HG03103 (cell line): ENCODE measurements at regions not wholly inside any gene's neighbourhood (a gene's known extent, or its start where the extent isn't known, plus 50 kb on each side); places are given as distances from the start of the nearest gene placed in this dataset.
A peak's percentile ranks its signal among the peaks of the same experiment; 100 is the strongest.
"Not testable (repeated sequence)": the region's sequence is repeated elsewhere in the genome, so short reads cannot be mapped to it uniquely, and the experiment has no call there.

Experiments used
- ATAC-seq: cut with Tn5 transposase; IDR thresholded peaks from one replicate; pipeline ENCODE4 v1.9.1; 2021; ENCODE audit warnings: low read depth; ENCODE audit not compliant: unreplicated experiment

DNA sequence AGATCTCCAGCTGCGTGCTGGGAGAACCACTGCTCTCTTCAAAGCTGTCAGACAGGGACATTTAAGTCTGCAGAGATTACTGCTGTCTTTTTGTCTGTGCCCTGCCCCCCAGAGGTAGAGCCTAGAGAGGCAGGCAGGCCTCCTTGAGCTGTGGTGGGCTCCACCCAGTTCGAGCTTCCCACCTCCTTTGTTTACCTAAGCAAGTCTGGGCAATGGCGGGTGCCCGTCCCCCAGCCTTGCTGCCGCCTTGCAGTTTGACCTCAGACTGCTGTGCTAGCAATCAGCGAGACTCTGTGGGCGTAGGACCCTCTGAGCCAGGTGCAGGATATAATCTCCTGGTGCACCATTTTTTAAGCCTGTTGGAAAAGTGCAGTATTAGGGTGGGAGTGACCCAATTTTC, 128.6 kb downstream of the ACTR3 start:
- ATAC-seq: not testable (repeated sequence)

DNA sequence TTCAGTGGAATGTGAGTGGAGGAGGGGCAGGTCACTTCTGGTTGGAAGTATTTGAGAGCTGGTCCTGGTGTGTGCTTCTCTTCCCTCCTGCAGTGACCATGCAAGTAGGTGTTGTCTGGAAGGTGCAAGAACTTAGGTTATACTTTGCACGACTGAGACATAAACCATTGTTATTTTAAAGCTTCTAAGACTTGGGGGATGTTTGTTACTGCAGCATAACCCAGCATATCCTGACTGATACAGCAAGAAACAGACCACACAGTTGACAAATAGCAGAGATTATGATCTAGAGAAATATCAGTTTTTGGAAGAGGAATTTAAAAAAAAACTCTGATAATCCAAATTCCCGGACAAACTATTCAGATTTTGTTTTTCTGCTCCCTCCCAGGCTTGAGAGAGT, 130.8 kb downstream of the ACTR3 start:
- no peak for ATAC-seq

DNA sequence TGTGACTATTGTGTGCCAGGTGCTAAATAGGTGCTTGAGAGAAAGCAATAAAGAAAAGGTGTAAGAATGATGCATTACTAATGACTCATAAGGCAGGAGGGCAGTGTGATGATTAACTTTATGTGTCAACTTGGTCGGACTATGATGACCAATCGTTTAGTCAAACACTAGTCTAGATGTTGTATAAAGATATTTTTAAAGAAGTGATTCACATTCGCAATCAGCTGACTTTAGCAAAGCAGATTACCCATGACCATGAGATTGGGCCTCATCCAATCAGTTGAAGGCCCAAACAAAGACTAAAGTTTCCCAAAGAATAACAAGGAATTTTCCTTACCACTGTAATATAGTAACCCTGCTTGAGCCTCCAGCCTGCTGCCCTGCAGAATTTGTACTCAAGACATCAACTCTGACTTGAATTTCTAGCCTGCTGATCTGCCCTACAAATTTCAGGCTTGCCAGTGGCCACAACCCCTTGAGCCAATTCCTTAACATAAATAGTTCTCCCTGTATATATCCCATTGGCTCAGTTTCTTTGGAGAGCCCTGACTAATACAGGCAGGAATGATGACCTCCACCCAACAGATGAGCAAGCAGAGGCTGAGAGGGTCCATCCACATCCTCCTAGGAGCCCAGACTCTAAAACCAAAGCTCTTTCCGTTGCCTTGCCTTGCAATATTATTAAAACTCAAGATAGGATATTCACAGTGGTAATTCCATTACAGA, 132.6 kb downstream of the ACTR3 start:
- no peak for ATAC-seq

DNA sequence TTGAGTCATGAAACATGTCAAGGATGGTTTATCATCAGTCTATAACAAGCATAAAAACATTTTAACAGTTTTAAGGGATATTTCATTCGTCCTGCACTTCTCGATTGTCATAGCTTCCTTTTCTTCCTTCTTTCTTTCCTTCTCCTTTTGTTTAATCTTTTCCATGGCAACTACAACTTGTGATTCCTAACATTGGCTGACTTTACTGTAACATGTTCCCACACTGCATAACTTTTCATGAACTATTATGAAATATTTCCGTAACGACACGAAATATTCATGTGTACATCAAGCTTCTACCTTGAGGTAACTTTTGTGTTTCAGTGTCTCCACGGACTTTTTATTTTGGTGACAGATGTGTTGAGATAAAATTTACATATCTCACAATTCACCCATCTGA, 134.4 kb downstream of the ACTR3 start:
- no peak for ATAC-seq

DNA sequence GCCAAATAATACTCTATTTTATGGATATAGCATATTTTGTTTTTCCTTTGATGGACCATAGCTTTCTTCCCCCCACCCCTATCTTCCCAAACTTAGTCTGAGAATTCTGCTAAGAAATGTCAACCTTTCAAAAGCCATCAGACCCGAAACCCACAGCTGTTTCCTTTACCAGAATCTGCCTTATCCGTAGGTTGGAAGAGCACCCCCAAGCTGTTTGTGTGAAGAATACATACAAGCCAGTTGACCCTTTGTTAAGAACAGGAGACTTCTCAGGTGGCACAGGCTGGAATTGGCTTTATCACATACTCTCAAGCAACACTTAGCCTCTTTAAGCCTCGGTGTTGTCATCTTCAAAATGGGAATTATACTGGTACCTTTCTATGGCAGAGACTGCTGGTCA, 135.1 kb downstream of the ACTR3 start:
- ATAC-seq: no peak

DNA sequence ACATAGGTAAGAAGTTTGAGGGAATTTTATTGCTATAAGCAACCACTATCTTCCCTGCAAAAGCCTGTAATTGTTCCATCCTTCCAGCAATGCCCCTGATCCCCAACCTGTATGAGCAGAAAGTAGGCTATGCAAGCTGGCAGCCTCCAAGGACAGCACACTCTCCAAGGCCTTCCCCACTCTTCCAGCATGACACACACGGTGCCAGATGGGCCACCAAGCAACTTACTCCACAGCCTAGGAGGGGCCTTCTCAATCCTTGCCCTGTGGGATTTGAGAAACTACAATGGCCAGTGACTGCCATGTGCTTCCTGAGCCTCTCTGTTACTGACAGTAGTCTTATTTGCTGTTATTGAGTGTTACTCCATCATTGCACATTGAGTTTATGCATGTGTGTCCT, 137.5 kb downstream of the ACTR3 start:
- no peak for ATAC-seq

DNA sequence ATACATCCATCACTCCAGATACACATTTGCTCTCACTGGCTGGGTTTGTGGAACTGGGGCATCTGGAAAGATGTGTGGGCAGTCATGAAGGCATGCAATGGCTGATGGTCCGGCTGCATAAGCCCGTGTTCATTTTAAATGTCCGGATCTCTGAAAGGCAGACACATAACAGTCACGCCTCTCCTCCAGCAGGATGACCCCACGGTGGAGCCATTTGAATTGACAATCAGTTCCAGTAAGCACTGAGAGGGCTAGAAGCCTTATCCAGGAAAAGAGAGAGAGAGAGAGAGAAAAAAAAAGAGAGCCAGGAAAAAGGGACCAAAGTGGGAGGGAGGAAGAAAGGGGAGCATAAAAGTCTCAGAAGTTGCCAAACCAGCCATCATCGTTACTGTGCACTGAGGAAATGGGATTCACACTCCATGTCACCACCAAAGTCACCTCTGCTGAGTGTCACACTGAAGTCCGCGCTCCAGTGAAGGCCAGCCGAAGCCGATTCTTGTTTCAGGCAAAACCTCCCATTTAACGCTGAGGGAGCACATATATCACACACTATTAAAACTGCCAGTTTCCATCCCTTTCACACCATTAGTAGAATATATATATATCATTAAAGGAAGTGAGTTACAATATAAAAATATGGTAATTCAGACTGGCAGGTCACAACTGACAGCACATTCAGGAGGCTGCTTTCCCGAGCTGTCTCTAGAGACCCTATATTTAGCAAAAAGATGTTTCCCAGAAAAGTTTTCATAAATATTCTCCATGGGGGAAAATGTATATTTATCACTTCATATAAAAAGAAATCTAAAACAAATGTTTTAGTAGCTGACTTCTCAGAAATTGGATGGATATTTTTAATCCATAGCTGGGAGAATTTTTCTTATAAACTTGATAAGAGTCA, 142.0 kb downstream of the ACTR3 start:
- no peak for ATAC-seq

DNA sequence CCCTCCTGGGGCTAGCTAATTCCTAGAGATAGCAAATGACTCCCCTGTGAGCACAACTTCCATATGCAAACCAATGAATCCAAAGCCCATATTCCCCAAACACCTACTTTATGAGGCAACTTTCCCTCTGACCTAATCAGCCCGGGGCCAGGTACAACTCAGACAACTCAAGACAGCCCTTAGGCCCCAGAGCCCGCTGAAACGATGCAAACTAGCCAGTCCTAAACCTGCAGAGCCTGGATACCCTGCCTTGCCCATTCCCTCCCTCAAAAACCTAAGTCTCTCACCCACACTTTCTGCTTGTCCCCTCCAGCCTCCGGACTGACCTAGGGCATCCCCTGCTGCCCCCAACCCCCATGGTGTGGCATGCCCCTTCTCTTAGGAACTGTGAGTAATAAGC, 142.8 kb downstream of the ACTR3 start:
- no peak for ATAC-seq

DNA sequence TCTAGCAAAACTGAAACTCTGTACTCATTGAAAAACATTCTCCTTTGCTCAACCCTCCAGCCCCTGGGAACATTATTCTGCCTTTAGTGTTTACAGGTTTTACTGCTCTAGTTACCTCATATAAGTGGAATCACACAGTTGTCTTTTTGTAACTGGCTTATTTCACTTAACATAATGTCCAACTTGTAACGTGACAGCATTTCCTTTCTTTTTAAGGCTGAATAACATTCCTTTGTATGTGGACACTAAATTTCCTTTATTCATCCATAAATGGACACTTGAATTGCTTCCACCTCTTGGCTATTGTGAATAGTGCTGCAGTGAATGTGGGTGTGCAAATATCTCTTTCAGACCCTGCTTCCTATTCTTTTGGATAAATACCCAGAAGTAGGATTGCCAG, 144.9 kb downstream of the ACTR3 start:
- no peak for ATAC-seq

DNA sequence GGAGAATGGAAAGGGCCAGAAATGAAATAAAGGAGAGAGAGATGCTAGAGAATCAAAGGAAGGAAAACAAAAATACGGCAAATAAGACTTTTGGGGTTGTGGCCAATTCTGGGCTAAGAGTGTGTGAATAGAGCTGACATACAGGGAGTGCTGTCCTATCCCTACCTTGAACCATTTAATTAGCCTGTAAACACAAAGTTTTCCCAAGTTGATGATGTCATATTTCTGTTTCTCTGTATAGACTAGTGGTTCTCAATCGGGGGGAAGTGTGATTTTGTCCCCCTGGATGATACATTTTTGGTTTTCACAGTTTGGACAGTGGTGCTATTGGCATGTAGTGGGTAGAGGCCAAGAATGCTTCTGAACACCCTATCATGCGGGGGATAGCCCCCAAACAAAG, 148.8 kb downstream of the ACTR3 start:
- ATAC-seq: no peak

DNA sequence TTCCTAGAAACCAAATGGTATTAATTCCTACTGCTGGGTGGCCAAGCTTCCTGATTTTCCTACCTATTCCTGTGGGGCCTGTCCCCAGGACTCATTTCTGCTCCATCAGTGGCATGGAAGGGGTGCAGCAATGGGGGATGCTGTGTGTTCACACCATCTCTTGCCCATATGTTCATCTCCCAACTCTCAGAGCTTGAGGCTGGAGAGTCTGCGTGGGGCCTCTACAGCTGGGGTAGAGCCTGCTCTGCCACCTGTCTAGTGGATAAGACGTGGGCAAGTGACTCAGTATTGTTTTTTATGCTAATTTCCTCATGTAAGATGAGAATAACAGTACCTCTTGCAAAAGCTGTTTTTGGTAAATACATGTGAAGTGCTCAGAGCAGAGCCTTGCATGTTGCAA, 149.8 kb downstream of the ACTR3 start:
- no peak for ATAC-seq

DNA sequence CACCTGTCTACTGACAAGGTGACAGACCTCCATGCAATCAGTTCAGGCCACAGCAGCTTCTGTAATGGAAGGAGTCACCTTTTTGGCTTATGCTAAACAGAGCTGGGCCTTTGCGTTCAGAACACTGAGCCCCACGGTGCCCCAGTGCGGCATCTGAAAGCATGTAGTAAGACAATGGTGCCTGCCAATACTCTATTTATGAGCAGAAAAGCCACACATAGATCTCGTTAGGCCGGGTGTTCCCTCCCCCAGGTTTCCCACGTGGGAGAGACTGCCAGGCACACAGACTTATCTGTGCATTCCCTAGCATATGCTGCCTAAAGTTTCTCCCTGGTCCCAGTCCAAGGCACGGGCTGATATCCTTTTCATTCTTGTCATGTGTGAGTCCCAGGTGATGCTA, 150.9 kb downstream of the ACTR3 start:
- no peak for ATAC-seq

DNA sequence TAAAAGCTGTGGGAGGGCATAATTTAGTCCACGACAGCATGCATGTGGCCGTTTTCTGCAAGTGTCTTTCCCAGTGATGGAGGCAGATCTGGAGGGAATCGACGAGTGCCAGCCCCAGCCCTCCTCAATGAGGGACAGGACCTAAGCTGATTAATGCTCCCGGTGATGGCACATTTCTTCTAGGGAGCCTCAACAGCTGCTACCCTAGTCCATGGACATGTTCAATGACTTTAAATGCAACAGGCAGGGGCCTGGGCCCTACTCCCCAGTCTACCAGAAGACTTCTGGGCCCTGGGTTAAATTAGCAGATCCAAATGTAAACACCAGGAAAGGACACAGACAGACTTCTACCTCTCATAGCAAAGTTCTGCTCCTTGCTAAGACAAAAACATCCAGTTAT, 155.1 kb downstream of the ACTR3 start:
- ATAC-seq: no peak

DNA sequence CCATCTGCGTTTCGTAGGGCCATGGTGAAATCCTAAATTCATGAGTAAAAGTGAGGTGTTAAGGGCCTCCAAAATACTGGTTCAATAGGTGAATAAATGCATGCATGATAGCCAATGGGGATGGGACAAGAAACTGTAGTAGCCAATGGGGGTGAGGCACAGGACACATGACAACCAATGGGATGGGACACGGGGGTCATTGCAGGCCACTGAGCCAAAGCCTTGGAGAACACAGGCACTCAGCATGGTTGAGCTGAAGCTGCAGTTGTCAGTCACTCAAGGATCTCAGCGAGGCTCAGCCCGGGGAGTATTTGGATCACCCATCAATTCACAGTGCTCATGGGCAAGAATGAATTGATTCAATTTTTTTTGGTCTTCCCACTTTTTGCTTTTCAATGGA, 156.5 kb downstream of the ACTR3 start:
- ATAC-seq: no peak

DNA sequence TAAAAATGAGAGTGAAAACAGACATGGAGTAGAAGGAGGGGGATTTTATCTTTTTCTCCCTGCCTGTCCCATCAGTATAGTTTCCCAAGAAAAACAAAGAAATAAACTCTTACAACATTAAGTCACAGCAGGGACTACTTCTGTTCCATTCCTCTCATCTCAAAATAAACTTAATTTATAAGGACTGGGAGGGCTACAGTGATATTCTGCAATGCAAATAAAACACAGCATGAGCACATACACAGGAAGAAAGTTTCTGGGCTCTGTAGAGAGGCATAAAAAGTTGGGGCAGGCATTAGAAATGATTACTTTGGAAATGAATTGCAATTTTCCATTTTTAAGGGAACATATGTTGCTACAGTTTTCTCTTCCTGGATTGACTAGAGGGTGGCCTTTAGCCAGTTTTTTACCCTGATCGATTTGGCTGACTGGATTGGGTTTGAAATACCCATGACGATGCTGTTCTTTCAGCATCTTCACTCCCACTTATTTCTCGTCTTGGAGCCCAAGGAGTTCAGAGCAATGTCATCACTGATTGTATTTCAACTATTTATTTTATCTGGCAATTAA, 157.1 kb downstream of the ACTR3 start:
- no peak for ATAC-seq

DNA sequence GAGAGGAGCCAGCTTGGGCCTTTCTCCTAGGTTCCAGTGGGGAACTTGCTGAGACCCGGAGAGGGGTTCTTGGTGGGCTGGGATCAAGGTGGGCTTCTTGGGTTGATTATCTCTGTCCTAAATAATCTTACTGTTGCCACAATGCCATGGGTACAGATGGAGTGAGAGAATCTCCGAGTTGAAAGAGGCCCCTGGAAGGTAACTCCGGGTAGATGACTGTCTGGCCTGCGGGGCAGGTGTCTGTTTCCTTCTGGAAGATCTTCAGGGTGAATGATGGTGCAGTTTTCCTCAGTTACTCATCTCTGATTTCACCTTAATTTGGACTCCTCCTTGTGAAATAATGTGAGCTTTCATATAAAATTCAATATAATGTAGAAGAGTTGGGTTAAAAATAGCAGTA, 159.4 kb downstream of the ACTR3 start:
- ATAC-seq: no peak

DNA sequence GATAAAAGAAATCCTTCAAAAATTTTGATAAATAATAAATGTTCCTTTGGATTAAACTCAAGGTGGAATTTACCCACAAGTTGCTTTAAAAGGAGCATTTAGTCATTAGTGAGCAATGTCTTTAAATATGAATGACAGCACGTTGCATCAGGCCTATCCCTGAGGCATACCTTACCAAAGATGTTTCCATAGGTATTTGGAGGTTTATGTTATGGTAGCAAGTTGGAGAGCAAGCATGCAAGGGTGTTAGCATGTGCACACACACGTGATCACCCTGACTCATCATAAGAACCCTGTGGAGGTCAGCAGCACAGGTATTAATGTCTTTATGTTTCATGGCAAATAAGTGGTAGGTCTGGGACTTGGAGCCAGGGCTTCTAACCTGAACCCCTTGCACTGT, 159.9 kb downstream of the ACTR3 start:
- ATAC-seq: no peak

DNA sequence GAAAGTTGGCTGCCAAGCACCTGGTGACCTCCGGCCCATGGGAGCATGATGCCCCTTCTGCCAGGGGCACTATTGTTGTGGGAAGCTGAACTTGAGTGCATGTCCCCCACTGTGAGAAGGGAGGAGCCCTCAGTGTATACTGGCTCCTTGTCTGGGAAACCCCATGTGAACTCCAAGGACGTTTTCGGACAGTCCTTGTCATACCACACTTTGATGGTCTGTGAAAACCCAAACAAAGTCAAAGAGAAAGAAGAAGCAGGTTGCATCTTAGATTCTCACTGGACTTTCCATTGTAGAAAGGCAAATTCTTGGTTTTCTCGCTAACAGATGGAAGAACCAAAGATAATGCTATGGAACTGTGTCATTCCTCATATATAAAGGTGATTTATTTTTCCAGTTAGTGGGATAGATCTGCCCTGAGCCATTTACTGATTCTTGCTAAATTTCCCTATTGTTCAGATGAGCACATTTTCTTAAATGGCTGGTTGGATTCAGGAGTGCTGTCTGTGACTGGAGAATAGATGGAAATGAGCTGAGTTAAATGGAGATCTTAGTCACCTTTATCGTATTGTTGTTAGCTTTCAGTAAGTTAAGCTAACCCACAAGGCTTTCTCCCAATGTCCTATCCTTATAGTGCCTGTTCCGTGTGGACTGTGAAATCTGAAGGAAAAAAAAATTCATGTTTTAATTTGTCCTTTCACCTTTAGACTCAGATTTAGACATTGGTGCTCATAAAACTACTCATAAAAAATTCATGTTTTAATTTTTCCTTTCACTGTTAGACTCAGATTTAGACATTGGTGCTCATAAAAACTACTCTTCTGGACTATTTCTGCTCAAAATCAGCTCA, 166.6 kb downstream of the ACTR3 start:
- peak; percentile 58 for ATAC-seq

DNA sequence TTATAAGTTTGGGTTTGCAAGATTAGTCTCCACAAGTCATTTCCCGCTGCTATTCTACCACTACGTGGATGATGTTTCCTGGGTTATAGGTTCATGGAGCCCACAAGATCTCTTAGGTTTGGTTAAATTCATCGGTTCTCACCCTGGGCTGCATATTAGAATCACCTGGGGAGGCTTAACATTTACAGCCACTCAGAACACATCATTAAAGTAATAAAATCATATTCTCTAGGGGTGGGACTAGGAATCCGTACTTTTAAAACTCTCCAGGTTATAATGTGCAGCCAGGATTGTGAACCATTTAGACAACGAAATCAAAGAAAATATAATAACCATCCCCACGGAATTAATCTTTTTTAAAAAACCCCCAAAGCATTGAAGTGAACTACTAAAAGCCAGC, 167.7 kb downstream of the ACTR3 start:
- ATAC-seq: no peak

DNA sequence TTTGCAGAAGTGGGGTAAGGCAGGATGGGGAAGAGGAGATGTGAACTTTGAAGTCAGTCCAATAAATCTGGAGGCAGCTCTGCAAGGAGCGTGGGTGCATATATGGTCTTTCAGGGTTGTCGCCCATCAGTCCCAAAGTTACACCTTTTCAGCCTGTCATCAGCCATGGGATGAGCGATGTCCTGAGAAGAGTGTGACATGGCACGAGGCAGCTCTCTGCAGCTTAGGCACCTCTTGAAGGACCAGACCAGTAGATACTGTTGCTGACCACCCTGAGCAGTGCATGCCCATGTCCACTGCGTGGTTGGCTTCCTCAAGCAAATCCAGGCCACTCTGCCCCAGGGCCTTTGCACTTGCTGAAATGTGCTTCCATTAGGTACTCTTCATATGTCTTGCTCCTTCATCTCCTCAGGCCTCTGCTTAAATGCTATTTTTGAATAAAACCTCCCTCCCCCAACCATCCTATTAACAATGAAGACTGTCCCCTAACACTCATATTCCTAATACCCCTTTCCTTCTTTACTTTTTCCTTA, 171.7 kb downstream of the ACTR3 start:
- no peak for ATAC-seq

DNA sequence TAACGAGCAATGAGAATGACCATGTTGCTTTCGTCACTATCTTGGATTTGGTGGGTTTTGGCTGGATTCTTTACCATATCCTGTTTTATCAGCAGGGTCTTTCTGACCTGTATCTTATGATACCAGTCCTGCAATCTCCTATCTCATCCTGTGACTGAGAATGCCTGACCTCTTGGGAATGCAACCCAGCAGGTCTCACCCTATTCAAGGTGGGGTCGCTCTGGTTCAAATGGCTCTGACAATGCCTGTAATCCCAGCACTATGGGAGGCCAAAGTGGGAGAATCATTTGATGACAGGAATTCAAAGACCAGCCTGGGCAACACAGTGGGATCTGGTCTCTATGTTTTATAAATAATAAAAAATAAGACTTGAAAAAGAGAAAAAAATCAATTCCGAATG, 173.5 kb downstream of the ACTR3 start:
- no peak for ATAC-seq
